Posterior vena cava (tissue), 2 donors: ENCODE measurements at regions not wholly inside any gene's neighbourhood (a gene's known extent, or its start where the extent isn't known, plus 50 kb on each side); places are given as distances from the start of the nearest gene placed in this dataset.

Experiments
- DNase-seq: peaks from one replicate; pipeline ENCODE4 v3.0.0-alpha.2; 2020; ENCODE audit warnings: low spot score
- intact Hi-C, 2 donors: fragments of 100-400 bp; cut with DNase I; formaldehyde crosslinking; loops; one replicate each; pipeline versions ENCODE4 v1.14.1 to v1.14.2; 2022 to 2023
- donor health status: DM: yes; HTN: yes; CAD: no.
- donor health status: DM: yes; HTN: yes; CAD: no.

DNA sequence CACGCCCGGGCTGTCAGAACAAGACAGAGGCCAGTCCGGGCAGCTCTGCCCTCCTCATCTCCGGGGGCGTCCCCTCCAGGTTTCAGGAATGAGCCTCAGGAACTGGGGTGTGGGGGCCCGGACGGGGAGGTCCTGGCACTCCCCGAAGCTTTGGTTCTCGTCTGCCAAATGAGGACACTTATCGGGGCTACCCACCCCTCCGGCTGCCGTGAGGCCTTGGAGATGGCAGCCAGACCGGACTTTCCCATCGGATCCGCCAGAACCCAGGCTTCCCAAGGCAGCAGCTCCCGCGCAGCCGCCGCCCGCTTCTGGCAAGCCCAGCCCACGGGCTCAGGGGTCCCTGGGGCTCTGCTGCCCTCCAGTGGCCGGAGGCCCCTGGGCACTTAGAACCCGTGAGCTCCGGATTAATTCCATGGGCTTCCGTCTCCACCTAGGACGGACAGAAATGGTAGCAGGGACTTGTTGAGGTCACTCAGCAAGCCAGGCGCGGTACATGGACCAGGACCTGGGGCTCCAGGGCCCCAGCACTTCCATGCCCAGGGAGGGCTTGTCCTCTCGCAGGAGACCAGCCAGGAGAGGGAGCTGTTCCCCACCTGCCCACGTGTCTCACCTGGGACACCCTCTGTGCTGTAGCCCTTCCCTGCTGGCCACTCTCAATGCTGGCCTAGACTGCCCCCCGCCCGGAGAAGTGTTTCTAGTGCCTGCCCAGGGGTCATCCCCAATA, 89.4 kb downstream of the LINGO1 start:
- DNase-seq: peak; percentile 96
- intact Hi-C loops: loop anchor here (2.0 to 10.0 kb wide), 4 partner anchors 359 to 521 kb away; no protein-coding TSS in a partner anchor

DNA sequence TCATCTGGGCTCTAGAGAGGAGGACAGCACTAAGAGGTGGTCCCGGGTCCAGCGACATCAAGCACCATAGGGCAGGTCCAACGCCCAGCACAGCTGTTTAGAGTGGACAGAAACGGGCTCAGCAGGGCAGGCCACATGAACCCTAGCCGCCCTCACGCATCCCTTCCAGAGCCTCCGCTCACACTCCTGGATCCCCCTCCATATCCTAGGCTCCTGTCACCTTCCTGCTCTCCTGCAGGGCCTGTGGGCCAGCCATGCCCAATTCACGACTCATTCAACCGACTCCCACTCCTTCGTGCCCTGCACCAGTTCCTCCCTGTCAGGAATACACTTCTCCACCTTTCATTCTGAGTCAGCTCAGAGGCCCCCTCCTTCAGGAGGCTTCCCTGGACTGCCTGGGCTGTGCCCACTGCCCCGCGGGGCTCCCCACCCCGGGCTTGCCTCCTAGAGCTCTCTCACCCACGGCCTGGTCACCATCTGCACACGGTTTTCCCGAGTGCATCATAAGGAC, 90.2 kb downstream of the LINGO1 start:
- intact Hi-C loops: loop anchor here (2.0 to 10.0 kb wide), 4 partner anchors 358 to 520 kb away; no protein-coding TSS in a partner anchor
- peak; percentile 55 for DNase-seq

DNA sequence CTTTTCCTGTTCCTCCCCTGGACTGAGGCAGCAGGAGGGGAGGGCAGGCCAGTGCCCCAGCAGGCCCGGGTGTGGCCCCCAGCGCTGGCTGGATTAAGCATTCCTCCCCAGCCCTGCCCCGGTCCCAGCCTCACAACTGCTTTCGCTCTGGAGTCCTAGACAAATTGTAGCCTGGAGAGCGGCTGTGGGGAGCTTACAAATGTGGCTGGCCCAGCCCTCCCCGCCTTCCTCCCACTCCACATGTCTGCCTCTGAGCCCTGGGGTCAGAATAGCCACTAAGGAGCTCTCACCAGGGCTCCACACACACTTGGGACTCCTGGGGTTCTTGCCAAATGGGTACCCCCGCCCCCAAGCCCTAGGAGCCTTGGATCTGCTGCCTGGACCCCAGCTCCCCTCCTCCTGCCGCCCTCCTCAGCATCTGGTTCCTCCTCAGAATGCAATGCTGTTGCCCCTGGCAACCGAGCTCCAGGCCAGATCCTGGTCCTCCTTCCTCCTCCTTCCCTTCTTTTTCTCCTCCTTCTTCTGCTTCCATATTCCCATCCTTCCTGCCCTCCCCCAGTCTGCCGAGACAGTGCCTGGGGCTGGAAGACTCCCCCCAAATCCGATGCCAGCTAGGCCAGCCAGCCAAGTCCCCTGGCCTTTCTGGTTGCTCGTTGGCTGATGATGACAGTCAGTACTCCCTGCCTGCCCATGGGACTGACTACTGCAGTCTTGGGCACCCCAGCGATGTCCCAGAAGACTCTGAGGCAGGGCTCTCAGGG, 91.1 kb downstream of the LINGO1 start:
- intact Hi-C loops: loop anchor here (2.0 to 10.0 kb wide), 4 partner anchors 357 to 519 kb away; no protein-coding TSS in a partner anchor
- peak; percentile 82 for DNase-seq

DNA sequence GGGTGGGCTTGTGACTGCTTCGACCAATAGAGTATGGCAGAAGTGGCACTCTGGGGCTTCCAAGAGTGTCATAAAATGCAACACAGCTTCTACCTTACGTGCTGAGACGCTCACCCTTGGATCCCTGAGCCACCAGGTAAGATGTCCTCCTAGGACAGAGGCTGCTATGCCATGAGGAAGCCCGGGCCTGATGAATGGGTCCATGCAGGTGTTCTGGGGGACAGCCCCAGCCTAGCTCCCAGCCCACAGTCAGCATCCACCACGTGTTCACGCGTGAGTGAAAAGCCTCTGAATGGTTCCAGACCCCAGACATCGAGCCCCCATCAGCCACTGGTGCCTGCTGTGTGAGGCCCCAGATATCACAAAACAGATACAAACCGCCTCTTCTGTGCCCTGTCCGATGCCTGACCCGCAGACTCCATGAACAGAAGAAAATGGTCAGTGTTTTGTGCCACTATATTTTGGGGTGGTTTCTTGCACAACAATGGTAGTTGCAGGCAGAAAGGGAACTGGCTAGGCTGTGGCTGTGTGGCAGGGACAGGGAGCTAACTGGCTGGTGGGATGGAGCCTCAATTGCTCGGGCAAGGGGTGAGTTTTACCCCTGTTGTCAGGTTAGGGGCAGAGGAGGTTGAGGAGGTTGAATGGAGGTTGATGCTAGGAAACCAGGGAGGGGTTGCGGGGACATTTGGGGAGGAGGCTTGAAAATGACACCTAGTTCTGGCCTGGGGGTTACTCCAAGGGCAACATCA, 92.2 kb downstream of the LINGO1 start:
- peak; percentile 59 for DNase-seq
- intact Hi-C loops: loop anchor here (5.0 to 10.0 kb wide), 3 partner anchors 356 to 518 kb away; no protein-coding TSS in a partner anchor

DNA sequence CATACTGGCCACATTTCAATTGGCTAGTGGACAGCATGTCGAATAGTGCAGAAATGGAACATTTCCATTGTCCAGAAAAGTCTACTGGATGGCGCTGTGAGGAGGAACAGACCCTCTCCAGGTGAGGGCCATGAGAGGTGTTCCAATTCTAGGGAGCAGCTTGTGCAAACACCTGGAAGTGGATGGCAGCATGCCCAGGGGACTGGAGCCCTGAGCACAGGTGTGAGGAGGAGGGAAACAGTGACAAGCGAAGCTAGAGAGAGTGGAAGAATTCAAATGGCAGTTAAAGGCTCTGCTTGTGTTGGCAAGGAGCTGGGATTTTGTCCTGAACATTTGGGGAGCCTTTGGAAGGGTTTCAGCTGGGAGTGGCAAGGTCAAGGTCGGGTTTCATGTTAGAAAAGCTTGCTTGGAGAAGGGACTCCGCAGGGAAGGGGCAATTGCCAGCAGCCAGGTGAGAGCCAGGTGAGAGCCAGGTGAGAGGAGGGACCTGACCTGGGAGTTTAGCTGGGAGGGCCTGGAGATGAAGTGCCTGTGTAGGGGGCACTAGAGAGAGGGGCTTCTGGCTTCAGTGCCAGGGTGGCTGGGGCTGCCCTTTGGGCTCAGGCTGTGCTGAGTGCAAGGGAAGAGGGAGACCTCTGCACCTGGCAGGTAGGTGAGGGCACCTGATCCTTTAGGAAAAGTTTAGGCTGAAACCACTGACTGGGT, 93.8 kb downstream of the LINGO1 start:
- intact Hi-C loops: no loop called here
- peak; percentile 67 for DNase-seq

DNA sequence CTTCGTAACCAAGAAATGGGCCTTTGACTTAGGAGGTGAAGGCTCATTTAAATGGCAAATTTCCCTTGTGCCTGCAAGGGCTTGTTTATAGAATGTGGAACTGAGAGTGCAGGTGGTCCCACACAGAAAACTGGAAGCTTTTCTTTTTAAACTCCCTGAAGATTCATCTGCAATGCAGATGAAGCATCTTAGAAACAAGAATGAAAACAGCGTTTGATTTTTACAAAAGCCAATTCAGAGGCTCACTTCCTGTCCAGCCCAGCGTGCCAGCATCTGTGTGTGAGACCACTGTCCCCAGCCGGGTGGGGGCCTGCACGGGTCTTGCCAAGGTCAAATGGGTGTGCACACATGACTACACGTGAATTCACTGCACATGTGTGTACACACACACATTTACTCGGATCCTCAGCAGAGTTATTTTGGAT, 94.7 kb downstream of the LINGO1 start:
- peak; percentile 69 for DNase-seq
- intact Hi-C loops: no loop called here

DNA sequence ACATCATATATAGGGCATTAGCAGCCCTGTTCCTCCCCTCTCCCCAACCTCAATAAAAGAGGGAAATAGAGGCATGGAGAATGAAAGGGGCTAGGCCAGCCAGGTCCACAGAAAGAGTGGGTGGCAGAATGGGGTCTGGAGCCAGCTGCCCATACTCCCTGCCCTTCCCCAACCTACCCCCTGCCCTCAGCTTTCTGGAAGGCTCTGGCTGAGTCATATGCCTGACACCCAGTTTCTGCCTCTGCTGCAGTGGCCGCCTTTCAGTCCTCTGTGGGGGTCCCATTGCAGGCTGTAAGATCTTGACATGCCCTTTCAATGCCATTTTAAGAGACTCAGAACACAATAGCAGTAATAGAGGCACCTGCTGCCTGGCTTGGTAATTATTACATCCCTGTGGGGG, 95.7 kb downstream of the LINGO1 start:
- intact Hi-C loops: no loop called here
- DNase-seq: peak; percentile 56

DNA sequence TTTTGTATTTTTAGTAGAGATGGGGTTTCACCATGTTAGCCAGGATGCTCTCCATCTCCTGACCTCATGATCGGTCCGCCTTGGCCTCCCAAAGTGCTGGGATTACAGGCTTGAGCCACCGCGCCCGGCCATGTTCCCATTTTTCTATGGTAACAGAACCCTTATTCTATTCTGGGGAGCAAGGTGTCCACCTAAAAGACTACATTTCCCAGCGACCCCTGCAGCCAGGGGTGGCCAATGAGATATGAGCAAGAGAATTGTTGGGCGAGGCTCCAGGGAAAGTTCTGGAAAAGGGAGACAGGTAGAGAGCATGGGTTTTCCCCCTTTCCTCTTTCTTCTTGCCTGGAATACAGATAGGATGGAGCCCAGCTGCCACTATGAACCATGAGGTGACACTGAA, 96.9 kb downstream of the LINGO1 start:
- peak; percentile 62 for DNase-seq
- intact Hi-C loops: no loop called here
